ENCODE measurements at regions not wholly inside any gene's neighbourhood (a gene's known extent, or its start where the extent isn't known, plus 50 kb on each side); places are given as distances from the start of the nearest gene placed in this dataset.

DNA sequence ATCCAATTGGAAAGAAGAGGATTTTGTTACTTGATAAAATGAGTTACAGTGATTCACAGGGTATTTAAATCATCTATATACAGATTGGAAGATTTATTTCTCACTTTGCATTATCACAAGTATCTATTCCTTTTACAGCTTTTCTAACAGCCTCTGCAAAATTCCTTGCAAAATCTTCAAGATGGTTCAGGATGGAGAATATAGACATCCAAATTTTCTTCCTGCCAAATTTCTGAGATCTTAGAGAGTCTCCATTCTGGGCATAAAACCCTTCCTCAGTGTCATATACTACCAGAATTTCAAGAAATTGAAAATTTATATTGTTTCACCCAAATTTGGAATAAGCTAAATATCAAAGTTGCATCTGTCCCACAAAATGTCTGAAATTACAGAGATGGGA is 259.1 kb upstream of the FAM174A start:
- intact Hi-C loops (cut with DNase I) = no loop called here
- Histone ChIP-seq H3K9me3 (no peaks in the 10 kb centered on the region), H3K9ac (ENCODE audit: low read depth in 2 of 2, low read length in 2 of 2) (no peak overlapping the region), H3K27me3 (no peaks in the 10 kb centered on the region), H3K27ac (no peak overlapping the region), H3K4me3 (no peak overlapping the region), H3K4me1 (no peaks in the 10 kb centered on the region), H3K36me3 (no peaks in the 10 kb centered on the region)
- TF ChIP-seq, protein P1, sequence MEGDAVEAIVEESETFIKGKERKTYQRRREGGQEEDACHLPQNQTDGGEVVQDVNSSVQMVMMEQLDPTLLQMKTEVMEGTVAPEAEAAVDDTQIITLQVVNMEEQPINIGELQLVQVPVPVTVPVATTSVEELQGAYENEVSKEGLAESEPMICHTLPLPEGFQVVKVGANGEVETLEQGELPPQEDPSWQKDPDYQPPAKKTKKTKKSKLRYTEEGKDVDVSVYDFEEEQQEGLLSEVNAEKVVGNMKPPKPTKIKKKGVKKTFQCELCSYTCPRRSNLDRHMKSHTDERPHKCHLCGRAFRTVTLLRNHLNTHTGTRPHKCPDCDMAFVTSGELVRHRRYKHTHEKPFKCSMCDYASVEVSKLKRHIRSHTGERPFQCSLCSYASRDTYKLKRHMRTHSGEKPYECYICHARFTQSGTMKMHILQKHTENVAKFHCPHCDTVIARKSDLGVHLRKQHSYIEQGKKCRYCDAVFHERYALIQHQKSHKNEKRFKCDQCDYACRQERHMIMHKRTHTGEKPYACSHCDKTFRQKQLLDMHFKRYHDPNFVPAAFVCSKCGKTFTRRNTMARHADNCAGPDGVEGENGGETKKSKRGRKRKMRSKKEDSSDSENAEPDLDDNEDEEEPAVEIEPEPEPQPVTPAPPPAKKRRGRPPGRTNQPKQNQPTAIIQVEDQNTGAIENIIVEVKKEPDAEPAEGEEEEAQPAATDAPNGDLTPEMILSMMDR (IDR thresholded peaks at IDR 0.05) = no peak
- no peak for DNase-seq

DNA sequence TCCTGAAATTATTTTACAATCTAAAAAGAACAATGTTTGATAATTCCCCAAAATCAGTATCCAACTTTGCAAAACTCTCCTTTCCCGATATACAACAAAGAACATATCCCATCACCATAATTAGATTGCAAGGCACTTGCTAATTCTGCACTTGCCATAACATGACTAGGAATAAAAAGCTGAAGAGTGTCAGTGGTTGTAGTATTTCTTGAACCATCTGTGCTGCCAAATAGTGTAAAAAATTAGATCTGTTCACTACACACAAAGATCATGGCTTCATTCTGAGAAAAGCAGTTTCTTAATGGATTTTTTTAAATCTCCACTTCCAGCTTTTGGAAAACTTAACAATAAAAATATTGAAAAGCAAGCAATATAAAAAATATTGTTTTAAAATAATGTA is 259.5 kb upstream of the FAM174A start:
- Histone ChIP-seq H3K36me3 (no peaks in the 10 kb centered on the region), H3K9me3 (no peaks in the 10 kb centered on the region), H3K27ac (no peak overlapping the region), H3K9ac (ENCODE audit: low read depth in 2 of 2, low read length in 2 of 2) (no peak overlapping the region), H3K4me1 (no peaks in the 10 kb centered on the region), H3K4me3 (no peak overlapping the region), H3K27me3 (no peaks in the 10 kb centered on the region)
- no peak for DNase-seq
- TF ChIP-seq, protein P1 (IDR thresholded peaks at IDR 0.05) = no peak
- intact Hi-C loops (cut with DNase I) = no loop called here

DNA sequence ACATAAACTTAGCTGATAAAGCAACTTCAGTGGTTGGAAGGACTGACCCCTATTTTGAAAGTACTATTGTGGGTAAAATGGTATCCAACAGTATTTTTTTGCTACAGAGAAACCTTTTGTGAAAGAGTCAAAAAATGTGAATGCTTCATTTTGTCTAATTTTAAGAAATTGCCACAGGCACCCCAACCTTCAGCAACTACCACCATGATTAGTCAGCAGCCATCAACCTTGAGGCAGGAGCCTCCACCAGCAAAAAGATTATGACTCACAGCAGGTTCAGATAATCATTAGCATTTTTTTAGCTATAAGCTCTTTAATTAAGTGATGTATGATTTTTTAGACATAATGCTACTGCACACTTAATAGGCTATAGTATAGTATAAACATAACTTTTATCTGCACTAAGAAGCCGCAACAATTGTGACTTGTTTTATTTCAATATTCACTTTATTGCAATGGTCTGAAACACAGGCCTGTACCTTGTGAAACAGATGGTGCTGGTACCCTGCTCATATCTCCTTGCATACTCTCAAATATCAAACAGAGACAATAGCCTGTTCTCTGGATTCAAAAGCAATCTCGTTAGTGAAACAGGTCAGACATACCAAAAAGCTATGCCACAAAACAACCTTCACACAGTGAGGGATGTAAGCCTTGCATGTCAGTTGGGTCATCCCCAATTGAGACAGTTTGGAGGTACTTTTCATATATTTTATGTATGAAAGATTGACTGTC is 261.2 kb upstream of the FAM174A start:
- no peaks in the 10 kb centered on the region for H3K9me3 ChIP-seq
- no peak for DNase-seq
- H3K4me3 ChIP-seq = no peak overlapping the region
- intact Hi-C loops (cut with DNase I) = no loop called here
- no peaks in the 10 kb centered on the region for H3K4me1 ChIP-seq
- no peak overlapping the region for H3K9ac ChIP-seq (ENCODE audit: low read depth in 2 of 2, low read length in 2 of 2)
- no peaks in the 10 kb centered on the region for H3K27me3 ChIP-seq
- no peaks in the 10 kb centered on the region for H3K36me3 ChIP-seq
- TF ChIP-seq, protein P1 (IDR thresholded peaks at IDR 0.05) = no peak
- no peak overlapping the region for H3K27ac ChIP-seq

DNA sequence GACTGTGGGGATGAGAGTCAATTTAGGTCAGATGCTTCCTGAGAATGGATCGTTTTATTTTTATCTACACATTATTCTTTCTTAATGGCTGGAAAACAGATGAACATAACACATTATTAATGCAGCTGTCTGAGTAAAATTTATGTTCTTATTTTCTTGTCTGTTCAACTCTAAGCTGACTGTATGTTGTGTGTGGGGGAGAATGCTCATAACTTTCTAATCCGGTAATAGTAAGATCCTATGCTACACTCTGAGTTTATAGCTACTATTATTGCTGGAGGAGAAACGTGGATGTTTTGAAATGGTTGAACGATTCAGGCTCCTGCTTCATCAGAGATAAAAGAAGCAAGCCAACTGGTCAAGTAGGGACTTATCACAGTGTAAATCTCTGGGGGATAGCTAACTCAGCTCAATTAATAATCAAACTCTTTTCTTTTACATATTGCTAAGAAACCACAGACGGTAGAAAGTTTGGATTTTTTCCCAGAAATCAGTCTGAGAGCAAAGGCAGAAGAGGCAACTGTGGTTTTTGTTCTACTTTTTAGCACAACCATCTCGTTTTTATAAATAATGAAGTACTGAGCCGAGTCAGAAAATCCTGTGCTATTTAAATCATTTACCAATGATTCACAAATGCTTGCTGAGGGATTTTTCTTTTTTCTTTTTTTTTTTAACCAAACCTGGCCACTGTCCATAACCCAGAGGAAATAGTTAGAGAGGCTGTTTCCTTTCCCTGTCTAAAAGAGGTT is 265.0 kb upstream of the FAM174A start:
- H3K36me3 ChIP-seq = no peaks in the 10 kb centered on the region
- no peak for DNase-seq
- no peaks in the 10 kb centered on the region for H3K9me3 ChIP-seq
- H3K4me3 ChIP-seq = no peak overlapping the region
- H3K27ac ChIP-seq = no peak overlapping the region
- TF ChIP-seq, protein P1 (IDR thresholded peaks at IDR 0.05) = no peak
- intact Hi-C loops (cut with DNase I) = no loop called here
- no peaks in the 10 kb centered on the region for H3K4me1 ChIP-seq
- no peaks in the 10 kb centered on the region for H3K27me3 ChIP-seq
- H3K9ac ChIP-seq (ENCODE audit: low read depth in 2 of 2, low read length in 2 of 2) = no peak overlapping the region

DNA sequence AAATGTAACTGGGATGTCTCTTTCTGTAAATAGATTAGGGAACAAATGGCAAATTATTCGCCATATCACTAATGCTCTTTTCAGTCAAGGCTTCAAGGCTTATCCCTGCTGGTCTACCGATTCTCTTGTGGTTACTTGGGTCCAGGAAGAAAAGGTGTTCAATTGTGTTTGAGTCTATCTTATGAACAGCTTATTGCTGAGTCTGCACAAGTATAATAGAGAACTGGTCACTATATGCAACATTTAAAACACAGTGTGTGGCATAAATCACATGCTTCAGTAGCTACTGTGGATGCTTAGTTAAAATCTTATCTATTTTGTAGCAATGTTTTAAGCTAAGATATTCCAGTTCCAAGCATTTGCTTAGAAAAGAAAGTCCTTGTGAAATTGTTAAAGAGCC is 274.2 kb upstream of the FAM174A start:
- intact Hi-C loops (cut with DNase I) = no loop called here
- Histone ChIP-seq H3K27me3 (no peaks in the 10 kb centered on the region), H3K36me3 (no peaks in the 10 kb centered on the region), H3K27ac (no peak overlapping the region), H3K9ac (ENCODE audit: low read depth in 2 of 2, low read length in 2 of 2) (no peak overlapping the region), H3K9me3 (no peaks in the 10 kb centered on the region), H3K4me3 (no peak overlapping the region), H3K4me1 (no peaks in the 10 kb centered on the region)
- no peak for DNase-seq
- TF ChIP-seq, protein P1 (IDR thresholded peaks at IDR 0.05) = no peak
